Uterus (tissue), 3 donors: ENCODE measurements at regions not wholly inside any gene's neighbourhood (a gene's known extent, or its start where the extent isn't known, plus 50 kb on each side); places are given as distances from the start of the nearest gene placed in this dataset.

Source experiments
- DNase-seq, 2 donors: peaks; one replicate each; pipeline ENCODE4 v3.0.0-alpha.2; 2019 to 2020
- H3K27ac ChIP-seq, 2 donors: fragments of 200-600 bp; sonication (generic); 1 replicate in 1 of 2; 2 replicates in 1 of 2; pipeline ENCODE4 v1.5.1; 2016 to 2018
- H3K27me3 ChIP-seq, 2 donors: fragments of 200-600 bp; sonication (generic); one replicate each; pipeline ENCODE4 v1.5.1; 2018 to 2019; ENCODE audit warnings: control low read depth in 1 of 2
- H3K36me3 ChIP-seq, 2 donors: fragments of 200-600 bp; sonication (generic); one replicate each; pipeline ENCODE4 v1.5.1; 2019; ENCODE audit warnings: control low read depth in 1 of 2
- H3K4me1 ChIP-seq, 2 donors: fragments of 200-600 bp; sonication (generic); one replicate each; pipeline ENCODE4 v1.5.1; 2018 to 2019; ENCODE audit warnings: control low read depth in 1 of 2
- H3K4me3 ChIP-seq, 2 donors: fragments of 200-600 bp; sonication (generic); 1 replicate in 1 of 2; 2 replicates in 1 of 2; pipeline ENCODE4 v1.5.1; 2018 to 2019; ENCODE audit warnings: mild to moderate bottlenecking in 1 of 2
- H3K9me3 ChIP-seq, 2 donors: fragments of 200-600 bp; sonication (generic); one replicate each; pipeline ENCODE4 v1.5.1; 2019; ENCODE audit warnings: control low read depth in 1 of 2
- CTCF ChIP-seq, 4 experiments: fragments of 200-600 bp in 2 of 4; fragments of 450-650 bp in 2 of 4; sonication (generic) in 2 of 4; IDR thresholded peaks; one replicate each; pipeline ENCODE4 v1.5.1; 2016 to 2019; ENCODE audit warnings: antibody characterized with exemption in 4 of 4, mild to moderate bottlenecking in 2 of 4, moderate library complexity in 1 of 4
- POLR2A ChIP-seq, 2 donors: fragments of 450-650 bp; IDR thresholded peaks; one replicate each; pipeline ENCODE4 v1.6.1; 2016; ENCODE audit warnings: antibody characterized with exemption in 2 of 2, mild to moderate bottlenecking in 1 of 2, moderate library complexity in 1 of 2
- intact Hi-C: fragments of 100-400 bp; cut with DNase I; formaldehyde crosslinking; loops from one replicate; pipeline ENCODE4 v1.15.1; 2023; ENCODE audit warnings: low total_unique reads
- donor health status: DM: yes; HTN: yes; CAD: no.

- no peaks in the 10 kb centered on the region for H3K27me3 ChIP-seq
- H3K9me3 ChIP-seq = no peaks in the 10 kb centered on the region
- intact Hi-C loops = no loop called here
- no peaks in the 10 kb centered on the region for H3K4me1 ChIP-seq
- no peak for DNase-seq
- no peak overlapping the region for H3K4me3 ChIP-seq
- no peaks in the 10 kb centered on the region for H3K36me3 ChIP-seq
- no peak overlapping the region for H3K27ac ChIP-seq
- no peak for TF ChIP-seq CTCF (IDR thresholded peaks at IDR 0.05)
- no peak for TF ChIP-seq POLR2A (IDR thresholded peaks at IDR 0.05)
Measured at GRCh38 chr10:113479346-113480080, 73.3 kb upstream of the HABP2 start.

GRCh38 chr10:113480081-113480360 lies 72.8 kb upstream of the HABP2 start:
- H3K27ac ChIP-seq = no peak overlapping the region
- H3K4me3 ChIP-seq = no peak overlapping the region
- H3K9me3 ChIP-seq = no peaks in the 10 kb centered on the region
- H3K4me1 ChIP-seq = no peaks in the 10 kb centered on the region
- no peaks in the 10 kb centered on the region for H3K36me3 ChIP-seq
- DNase-seq = no peak
- H3K27me3 ChIP-seq = no peaks in the 10 kb centered on the region
- intact Hi-C loops = no loop called here
- no peak for TF ChIP-seq CTCF (IDR thresholded peaks at IDR 0.05)

GRCh38 chr10:113480851-113481502 lies 71.9 kb upstream of the HABP2 start:
- no peak for DNase-seq
- Histone ChIP-seq H3K27me3 (no peaks in the 10 kb centered on the region), H3K9me3 (no peaks in the 10 kb centered on the region), H3K4me1 (no peaks in the 10 kb centered on the region), H3K4me3 (no peak overlapping the region), H3K36me3 (no peaks in the 10 kb centered on the region), H3K27ac (no peak overlapping the region)
- intact Hi-C loops = no loop called here
- TF ChIP-seq CTCF (IDR thresholded peaks at IDR 0.05) (no peak), POLR2A (IDR thresholded peaks at IDR 0.05) (no peak)

GRCh38 chr10:113484487-113484886 lies 68.4 kb upstream of the HABP2 start:
- no peaks in the 10 kb centered on the region for H3K4me1 ChIP-seq
- H3K4me3 ChIP-seq = no peak overlapping the region
- H3K36me3 ChIP-seq = no peaks in the 10 kb centered on the region
- H3K27ac ChIP-seq = no peak overlapping the region
- no peak for TF ChIP-seq POLR2A (IDR thresholded peaks at IDR 0.05)
- TF ChIP-seq CTCF (IDR thresholded peaks at IDR 0.05) = no peak
- DNase-seq = no peak
- intact Hi-C loops = no loop called here
- H3K27me3 ChIP-seq = no peaks in the 10 kb centered on the region
- no peaks in the 10 kb centered on the region for H3K9me3 ChIP-seq

GRCh38 chr10:113485736-113486135 lies 67.1 kb upstream of the HABP2 start:
- H3K36me3 ChIP-seq = no peaks in the 10 kb centered on the region
- no peak for DNase-seq
- no peaks in the 10 kb centered on the region for H3K9me3 ChIP-seq
- intact Hi-C loops = no loop called here
- TF ChIP-seq CTCF (IDR thresholded peaks at IDR 0.05) (no peak), POLR2A (IDR thresholded peaks at IDR 0.05) (no peak)
- H3K27me3 ChIP-seq = no peaks in the 10 kb centered on the region
- H3K4me1 ChIP-seq = no peaks in the 10 kb centered on the region
- no peak overlapping the region for H3K4me3 ChIP-seq
- no peak overlapping the region for H3K27ac ChIP-seq
